ENCODE measurements at regions not wholly inside any gene's neighbourhood (a gene's known extent, or its start where the extent isn't known, plus 50 kb on each side); places are given as distances from the start of the nearest gene placed in this dataset.
A peak's percentile ranks its signal among the peaks of the same experiment; 100 is the strongest.

DNA sequence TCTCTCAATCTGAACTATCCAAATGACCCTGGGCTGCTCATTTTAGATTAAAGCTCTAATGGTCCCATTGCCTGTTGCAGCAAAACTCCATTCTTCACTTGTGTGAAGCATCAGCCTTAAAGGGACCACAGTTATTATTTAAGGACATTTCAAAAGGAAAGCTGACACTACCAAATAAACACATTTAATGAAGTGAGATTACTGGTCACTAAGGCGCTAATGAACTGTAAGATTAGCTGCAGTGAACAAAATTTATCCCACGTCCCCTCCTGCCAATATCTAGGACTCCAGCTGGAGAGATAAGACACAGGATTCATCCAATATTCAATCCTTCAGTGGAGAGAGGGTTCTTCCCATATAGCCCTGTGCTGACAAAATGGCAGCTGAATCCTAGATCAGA is 1029.2 kb upstream of the SEL1L start:
- DNase-seq, result no peak
- no peak for TF ChIP-seq POLR2A (IDR thresholded peaks at IDR 0.05; ENCODE audit: low read length)
- no peak for TF ChIP-seq GATA1 (IDR thresholded peaks at IDR 0.05; ENCODE audit: low read depth, low read length)

DNA sequence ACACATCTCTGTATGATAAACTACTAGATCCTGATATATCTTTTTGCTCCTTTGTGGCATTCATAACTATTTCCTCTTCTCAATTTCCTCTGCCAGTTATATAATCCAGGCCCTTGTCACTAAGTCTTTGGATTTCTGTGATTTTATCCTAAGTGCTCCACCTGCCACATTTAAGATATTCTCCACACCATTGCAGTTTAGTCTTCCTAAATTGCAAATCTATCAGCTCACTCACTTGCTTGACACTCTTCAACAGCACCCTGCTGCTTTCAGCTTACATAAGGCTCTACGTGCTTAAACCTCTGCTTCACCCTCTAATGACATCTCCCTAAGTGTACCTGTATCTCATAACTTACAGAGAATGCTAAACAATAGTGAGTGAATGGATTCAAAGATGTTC is 1032.2 kb upstream of the SEL1L start:
- no peak for DNase-seq
- TF ChIP-seq GATA1 (IDR thresholded peaks at IDR 0.05; ENCODE audit: low read depth, low read length) (no peak), POLR2A (IDR thresholded peaks at IDR 0.05; ENCODE audit: low read length) (no peak)

DNA sequence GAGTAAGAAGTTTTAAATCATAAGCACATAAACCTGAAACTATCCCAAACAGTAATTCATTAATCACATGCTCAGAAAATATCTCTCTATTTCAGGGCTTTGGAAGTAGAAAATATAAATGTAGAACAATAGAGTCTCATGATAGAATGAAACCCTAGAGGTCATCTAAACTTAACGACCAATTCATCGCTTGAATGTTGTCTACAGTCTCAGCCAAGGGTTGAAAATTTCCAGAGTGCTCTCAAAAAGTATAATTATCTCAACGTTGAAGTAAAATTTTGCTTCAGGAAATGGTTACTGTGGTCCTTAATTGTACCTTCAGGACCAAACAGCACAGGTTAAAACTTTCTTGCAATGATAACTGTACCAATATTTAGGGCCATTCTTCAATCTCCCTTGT is 1053.6 kb upstream of the SEL1L start:
- TF ChIP-seq POLR2A (IDR thresholded peaks at IDR 0.05; ENCODE audit: low read length), result no peak
- no peak for TF ChIP-seq GATA1 (IDR thresholded peaks at IDR 0.05; ENCODE audit: low read depth, low read length)
- no peak for DNase-seq

DNA sequence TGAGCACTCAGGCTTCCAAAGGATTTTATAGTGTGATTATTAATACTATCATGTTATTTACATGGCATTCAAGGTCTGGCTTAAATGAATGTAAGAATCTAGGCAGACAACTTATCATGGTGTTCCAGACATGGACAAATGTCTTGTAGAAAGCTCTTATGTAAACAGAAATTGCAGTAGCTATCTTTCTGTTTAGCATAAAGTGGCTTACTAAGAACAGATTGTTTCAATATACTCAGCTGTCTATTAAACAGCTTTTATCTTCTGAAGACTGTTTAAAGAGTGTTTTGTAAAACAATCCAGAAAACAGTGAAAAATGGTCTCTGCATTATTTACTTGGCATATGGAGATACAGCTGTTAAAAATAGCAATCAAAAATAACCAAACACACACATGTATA is 1061.8 kb upstream of the SEL1L start:
- no peak for DNase-seq
- no peak for TF ChIP-seq GATA1 (IDR thresholded peaks at IDR 0.05; ENCODE audit: low read depth, low read length)
- no peak for TF ChIP-seq POLR2A (IDR thresholded peaks at IDR 0.05; ENCODE audit: low read length)

DNA sequence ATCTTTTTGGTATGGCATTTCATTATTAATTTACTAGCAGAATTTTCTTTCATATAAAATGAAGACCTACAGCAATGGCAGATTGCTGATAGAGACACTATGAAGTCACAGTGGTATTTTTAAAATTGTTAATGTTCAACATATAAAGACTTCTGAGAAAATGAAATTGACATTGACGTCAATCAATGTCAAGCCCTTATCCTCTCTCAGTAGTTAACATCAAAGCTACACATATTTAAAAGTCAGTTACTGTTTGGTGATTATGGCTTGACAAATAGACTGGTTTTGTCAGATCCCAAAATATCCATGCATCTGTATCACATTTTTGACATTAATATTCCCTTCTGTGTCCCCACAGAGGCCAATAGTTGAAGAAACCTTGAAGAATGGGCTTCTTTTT is 1069.1 kb upstream of the SEL1L start:
- DNase-seq, result no peak
- TF ChIP-seq POLR2A (IDR thresholded peaks at IDR 0.05; ENCODE audit: low read length) (no peak), GATA1 (IDR thresholded peaks at IDR 0.05; ENCODE audit: low read depth, low read length) (no peak)

DNA sequence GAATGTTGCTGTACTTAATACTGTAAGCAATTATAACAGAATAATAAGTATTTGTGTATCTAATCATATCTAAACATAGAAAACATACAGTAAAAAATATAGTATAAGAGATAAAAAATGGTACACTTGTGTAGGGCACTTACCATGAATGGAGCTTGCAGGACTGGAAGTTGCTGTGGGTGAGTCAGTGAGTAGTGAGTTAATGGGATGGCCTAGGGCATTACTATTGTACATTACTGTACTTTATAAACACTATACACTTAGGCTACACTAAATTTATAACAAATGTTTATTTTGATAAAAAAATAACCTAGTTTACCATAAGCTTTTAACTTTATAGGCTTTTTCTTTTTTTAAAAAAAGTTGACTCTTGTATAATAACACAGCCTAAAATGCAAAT is 1071.2 kb upstream of the SEL1L start:
- TF ChIP-seq POLR2A (IDR thresholded peaks at IDR 0.05; ENCODE audit: low read length), result no peak
- no peak for TF ChIP-seq GATA1 (IDR thresholded peaks at IDR 0.05; ENCODE audit: low read depth, low read length)
- DNase-seq, result no peak

DNA sequence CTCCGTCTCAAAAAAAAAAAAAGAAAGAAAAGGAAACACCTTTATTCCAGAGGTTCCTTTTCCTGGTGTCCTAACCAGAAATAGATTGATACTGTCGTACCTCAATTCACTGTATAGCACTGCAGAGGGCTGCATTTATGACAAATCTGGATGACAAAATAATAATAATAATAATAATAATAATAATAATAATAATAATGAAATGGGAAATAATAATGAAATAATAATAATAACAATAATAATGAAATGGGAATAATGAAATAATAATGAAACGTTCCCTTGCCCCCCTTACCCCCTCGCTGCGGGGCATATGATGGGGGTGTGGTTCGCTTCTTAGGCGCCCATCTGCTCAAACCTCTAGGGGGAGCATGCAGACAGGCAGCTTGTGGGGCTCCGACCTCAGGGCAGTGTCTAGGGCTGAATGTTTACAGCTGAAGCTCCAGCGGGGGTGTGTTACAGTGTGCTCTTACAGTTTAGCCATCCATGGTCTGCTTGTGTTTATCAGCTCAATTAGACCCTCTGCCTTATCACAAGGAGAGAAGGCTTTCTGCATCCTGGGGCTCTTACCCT is 1088.3 kb upstream of the SEL1L start:
- no peak for DNase-seq
- no peak for TF ChIP-seq POLR2A (IDR thresholded peaks at IDR 0.05; ENCODE audit: low read length)
- no peak for TF ChIP-seq GATA1 (IDR thresholded peaks at IDR 0.05; ENCODE audit: low read depth, low read length)

DNA sequence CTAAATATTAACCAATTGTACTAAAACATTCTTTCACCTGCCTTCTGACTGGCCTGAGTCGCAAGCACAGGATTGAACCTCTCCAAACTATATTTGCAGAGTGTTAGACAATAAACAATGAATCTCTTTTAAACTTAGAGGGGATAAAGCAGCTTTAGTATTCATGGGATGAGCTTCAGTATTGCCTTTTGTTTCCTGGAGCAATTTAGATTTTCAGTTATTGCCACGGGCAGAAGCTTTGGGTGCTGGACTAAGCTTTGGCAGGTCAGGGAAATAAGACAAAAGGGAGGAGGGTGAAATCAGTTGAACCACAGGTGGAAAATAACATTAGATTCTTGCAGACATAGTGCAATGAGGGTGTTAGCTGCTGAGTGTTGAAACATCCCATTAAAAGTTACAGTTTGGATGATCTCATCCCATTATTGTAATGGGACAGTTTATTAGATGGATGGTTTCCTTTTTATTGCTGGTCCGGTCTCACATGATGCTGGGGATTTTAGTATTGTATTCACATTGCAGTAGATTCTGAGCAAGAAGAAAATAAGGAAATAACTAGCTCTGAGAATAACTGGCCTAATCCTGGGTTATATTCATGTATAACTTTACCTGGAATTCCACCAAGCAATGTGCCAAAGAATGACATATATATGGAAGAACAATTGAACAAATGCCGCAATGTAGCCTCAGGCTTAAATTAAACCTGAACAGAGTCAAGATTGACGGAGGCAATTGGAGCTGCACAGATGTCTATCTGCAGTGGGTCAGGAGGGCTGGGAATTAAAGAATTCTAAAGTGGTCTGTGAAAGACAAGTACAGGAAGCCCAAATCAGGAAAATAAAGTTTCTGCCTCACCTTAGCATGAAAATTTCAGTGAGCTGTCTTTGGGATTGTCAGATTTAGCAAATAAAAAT is 1092.8 kb upstream of the SEL1L start:
- TF ChIP-seq GATA1 (IDR thresholded peaks at IDR 0.05; ENCODE audit: low read depth, low read length), result no peak
- TF ChIP-seq POLR2A (IDR thresholded peaks at IDR 0.05; ENCODE audit: low read length), result no peak
- DNase-seq, result no peak

DNA sequence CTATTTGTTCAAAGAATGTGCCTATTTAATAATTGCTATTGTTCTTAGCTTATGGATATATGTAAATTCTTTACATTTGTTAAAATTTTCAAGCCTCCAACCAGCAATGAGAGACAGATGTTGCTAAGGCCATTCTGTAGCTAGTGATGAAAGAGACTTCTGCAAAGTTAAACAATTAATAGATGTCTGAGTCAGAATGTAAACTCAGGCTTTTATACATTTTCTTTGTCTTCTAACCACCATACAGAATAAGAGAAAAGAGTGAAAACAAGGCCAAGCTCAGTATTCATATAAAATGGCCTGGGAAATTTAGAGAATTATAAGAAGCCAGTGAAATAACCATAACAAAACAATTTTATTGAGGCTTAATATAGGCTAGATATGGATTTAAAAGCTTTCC is 1102.3 kb upstream of the SEL1L start:
- no peak for DNase-seq
- no peak for TF ChIP-seq POLR2A (IDR thresholded peaks at IDR 0.05; ENCODE audit: low read length)
- TF ChIP-seq GATA1 (IDR thresholded peaks at IDR 0.05; ENCODE audit: low read depth, low read length), result no peak

DNA sequence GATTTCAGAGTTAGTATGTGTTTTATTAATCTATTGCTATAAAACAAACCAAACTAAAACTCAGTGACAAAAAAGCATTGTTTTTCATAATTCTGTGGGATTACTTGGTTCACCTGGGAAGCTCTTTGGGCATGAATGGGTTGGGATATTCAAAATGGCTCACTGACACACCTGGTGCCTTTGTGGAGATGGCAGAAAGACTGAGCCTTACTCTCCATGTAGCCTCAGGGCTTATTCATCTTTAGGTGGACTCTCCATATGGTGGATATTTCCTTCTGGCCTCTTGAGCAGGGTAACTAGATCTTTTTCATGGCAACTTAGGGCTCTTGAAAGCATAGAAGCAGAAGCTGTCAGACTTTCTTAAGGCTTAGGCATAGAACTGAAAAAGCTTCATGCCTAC is 1102.8 kb upstream of the SEL1L start:
- TF ChIP-seq GATA1 (IDR thresholded peaks at IDR 0.05; ENCODE audit: low read depth, low read length) (no peak), POLR2A (IDR thresholded peaks at IDR 0.05; ENCODE audit: low read length) (no peak)
- no peak for DNase-seq

DNA sequence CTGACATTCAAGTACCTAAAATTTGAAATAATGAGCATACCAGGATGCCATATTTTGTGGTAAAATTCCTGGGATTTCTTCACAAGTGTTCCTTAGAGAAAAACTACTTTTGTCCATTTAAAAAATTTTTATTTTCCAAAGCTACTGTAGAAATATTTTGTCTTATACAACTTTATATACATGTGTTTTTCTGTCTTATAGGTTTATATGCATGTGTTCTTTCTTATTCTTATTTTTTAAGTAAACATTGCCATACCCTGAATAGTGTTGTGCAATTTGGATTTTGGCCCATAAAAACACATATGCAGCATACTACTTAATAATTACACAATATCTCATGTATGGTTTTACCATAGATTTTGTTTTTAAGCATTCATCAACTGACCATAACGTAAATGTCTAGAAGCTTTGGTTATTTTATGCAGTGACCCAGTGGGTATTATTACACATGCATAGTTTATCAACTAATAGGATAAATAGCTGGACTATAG is 1107.4 kb upstream of the SEL1L start:
- DNase-seq, result no peak
- TF ChIP-seq GATA1 (IDR thresholded peaks at IDR 0.05; ENCODE audit: low read depth, low read length) (no peak), POLR2A (IDR thresholded peaks at IDR 0.05; ENCODE audit: low read length) (no peak)

DNA sequence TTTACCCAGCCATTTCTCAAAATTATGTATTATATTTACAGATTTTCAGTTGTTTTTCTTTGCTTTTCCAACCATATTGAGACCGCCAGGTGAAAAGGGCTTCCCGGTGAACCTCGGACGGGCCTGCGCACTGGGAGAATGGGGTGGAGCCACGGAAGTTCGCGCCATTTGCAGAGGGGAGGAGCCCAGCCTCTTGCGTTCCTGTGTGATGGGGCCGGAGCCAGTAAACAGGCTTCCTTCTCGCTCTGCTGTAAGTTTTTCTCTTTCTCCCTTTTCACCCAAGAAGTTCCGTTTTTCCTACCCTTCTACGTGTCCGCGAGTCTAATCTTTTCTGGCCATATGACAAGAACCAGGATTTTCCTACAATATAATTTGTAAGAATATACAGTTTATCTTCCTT is 1108.8 kb upstream of the SEL1L start:
- TF ChIP-seq GATA1 (IDR thresholded peaks at IDR 0.05; ENCODE audit: low read depth, low read length) (no peak), POLR2A (IDR thresholded peaks at IDR 0.05; ENCODE audit: low read length) (peak; percentile 21)
- DNase-seq, result peak; percentile 54 to 56

DNA sequence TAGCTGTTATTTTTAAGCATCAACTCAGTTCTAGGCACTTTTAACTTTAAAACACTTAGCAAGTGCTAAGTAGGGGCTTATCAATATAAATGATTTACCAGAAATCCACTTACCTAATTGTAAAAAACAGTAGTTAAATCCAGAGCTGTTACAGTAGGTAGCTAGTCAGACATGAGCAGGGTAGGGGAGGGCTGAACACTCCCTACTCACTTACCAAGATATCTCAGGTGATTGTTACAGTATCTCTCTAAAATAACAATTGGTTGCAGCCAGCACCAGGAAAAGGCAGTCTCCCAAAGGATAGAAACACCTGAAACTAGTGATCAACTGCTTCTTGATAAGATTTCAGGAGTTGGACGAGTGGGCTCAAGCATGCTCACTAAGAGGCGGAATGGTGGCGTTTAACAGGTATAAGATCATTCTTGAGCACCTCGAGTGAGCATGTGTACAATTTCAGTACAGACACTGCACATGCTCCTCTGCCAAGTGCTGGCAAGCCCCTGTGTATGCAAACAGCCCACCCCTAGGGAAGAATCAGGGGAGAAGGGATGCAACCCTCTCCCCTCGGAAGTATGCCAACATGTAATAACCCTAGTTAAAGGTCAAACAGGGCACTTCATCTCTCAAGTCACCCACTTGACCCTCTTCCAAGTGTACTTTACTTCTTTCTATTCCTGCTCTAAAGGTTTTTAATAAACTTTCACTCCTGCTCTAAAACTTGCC is 1113.6 kb upstream of the SEL1L start:
- TF ChIP-seq POLR2A (IDR thresholded peaks at IDR 0.05; ENCODE audit: low read length) (no peak), GATA1 (IDR thresholded peaks at IDR 0.05; ENCODE audit: low read depth, low read length) (no peak)
- DNase-seq, result no peak

DNA sequence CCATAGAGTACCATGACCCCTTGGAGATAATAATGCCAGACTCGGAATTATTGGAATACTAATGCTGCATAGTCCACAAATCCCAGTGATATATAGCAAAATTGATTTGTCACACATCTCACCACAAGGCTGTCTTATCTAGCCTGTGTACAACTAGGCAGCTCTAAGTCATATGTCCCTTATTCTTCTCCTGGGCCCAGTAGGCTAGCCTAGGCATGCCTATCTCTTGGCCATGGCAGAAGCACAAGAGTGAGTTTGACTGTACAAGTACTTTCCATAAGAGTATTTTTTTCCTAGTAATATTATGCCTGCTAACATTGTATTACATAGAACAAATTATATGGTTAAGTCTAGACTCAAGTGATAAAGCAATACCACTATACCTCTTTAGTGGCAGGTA is 1122.1 kb upstream of the SEL1L start:
- no peak for DNase-seq

More for the DNA sequence above, 1122.1 kb upstream of the SEL1L start:
- TF ChIP-seq GATA1 (IDR thresholded peaks at IDR 0.05; ENCODE audit: low read depth, low read length) (no peak), POLR2A (IDR thresholded peaks at IDR 0.05; ENCODE audit: low read length) (no peak)

All from erythroblast (primary cell).